Neural cell (in vitro differentiated cells): ENCODE measurements at regions not wholly inside any gene's neighbourhood (a gene's known extent, or its start where the extent isn't known, plus 50 kb on each side); places are given as distances from the start of the nearest gene placed in this dataset.
"Not testable (repeated sequence)": the region's sequence is repeated elsewhere in the genome, so short reads cannot be mapped to it uniquely, and the experiment has no call there.

Source experiments
- H2AFZ ChIP-seq: fragments of 200-600, 300-800 bp; sonication (generic), shearing (Covaris generic); 2 replicates; pipeline ENCODE4 v1.6.0; 2014; ENCODE audit warnings: low read depth, mild to moderate bottlenecking, antibody characterized with exemption, low read length, moderate library complexity
- H3F3A ChIP-seq: fragments of 200-600 bp; shearing (Covaris generic); 2 replicates; pipeline ENCODE4 v1.6.1; 2016; ENCODE audit warnings: mild to moderate bottlenecking, moderate library complexity, mixed read lengths, antibody characterized with exemption, low read length; ENCODE audit not compliant: insufficient read depth, poor library complexity, severe bottlenecking
- H3K27ac ChIP-seq: fragments of 200-600, 300-800 bp; sonication (generic), shearing (Covaris generic); 2 replicates; pipeline ENCODE4 v1.5.1; 2014; ENCODE audit warnings: mild to moderate bottlenecking, low read length, moderate library complexity
- H3K27me3 ChIP-seq: fragments of 300-800, 200-600 bp; sonication (generic), shearing (Covaris generic); 2 replicates; pipeline ENCODE4 v1.6.0; 2014; ENCODE audit warnings: mild to moderate bottlenecking, low read depth, low read length, moderate library complexity; ENCODE audit not compliant: insufficient read depth
- H3K36me3 ChIP-seq: fragments of 300-800, 200-600 bp; sonication (generic), shearing (Covaris generic); 2 replicates; pipeline ENCODE4 v1.5.1; 2014; ENCODE audit warnings: mild to moderate bottlenecking, antibody characterized with exemption, low read length, moderate library complexity; ENCODE audit not compliant: insufficient read depth
- H3K4me2 ChIP-seq: fragments of 300-800, 200-600 bp; sonication (generic), shearing (Covaris generic); 2 replicates; pipeline ENCODE4 v1.6.0; 2014; ENCODE audit warnings: mild to moderate bottlenecking, low read length
- H3K4me3 ChIP-seq: fragments of 300-800, 200-600 bp; sonication (generic), shearing (Covaris generic); 2 replicates; pipeline ENCODE4 v1.5.1; 2014; ENCODE audit warnings: mild to moderate bottlenecking, low read length, moderate library complexity
- H3K79me2 ChIP-seq: fragments of 200-600 bp; shearing (Covaris generic); replicated peaks from 2 replicates; pipeline ENCODE4 v1.6.0; 2014; ENCODE audit warnings: mild to moderate bottlenecking, low read length, moderate library complexity; ENCODE audit not compliant: insufficient read depth
- H3K9ac ChIP-seq: fragments of 300-800, 200-600 bp; sonication (generic), shearing (Covaris generic); 2 replicates; pipeline ENCODE4 v1.6.1; 2016; ENCODE audit warnings: mild to moderate bottlenecking, low read length, mixed read lengths
- H3K9me2 ChIP-seq: fragments of 200-600 bp; shearing (Covaris generic); 2 replicates; pipeline ENCODE4 v1.6.1; 2016; ENCODE audit warnings: mild to moderate bottlenecking, low read length, mixed read lengths; ENCODE audit not compliant: insufficient read depth
- H3K9me3 ChIP-seq: fragments of 200-600, 300-800 bp; sonication (generic), shearing (Covaris generic); 2 replicates; pipeline ENCODE4 v1.6.1; 2016; ENCODE audit warnings: mild to moderate bottlenecking, mixed run types, low read length, moderate library complexity, mixed read lengths
- H4K20me1 ChIP-seq: fragments of 200-600 bp; shearing (Covaris generic); 2 replicates; pipeline ENCODE4 v1.6.1; 2016; ENCODE audit warnings: mild to moderate bottlenecking, mixed run types; ENCODE audit not compliant: insufficient read depth
- EP300 ChIP-seq: fragments of 450-650 bp; conservative IDR thresholded peaks from 2 replicates; pipeline ENCODE4 v1.6.1; 2014; ENCODE audit warnings: antibody characterized with exemption, mild to moderate bottlenecking, moderate library complexity; ENCODE audit not compliant: poor library complexity, severe bottlenecking
- EZH2 ChIP-seq: fragments of 200-600, 300-800 bp; shearing (Covaris generic), sonication (generic); IDR thresholded peaks from 2 replicates; pipeline ENCODE4 v1.6.1; 2014; ENCODE audit warnings: antibody characterized with exemption, low read length, borderline replicate concordance, mild to moderate bottlenecking; ENCODE audit not compliant: insufficient read depth, poor library complexity, severe bottlenecking
- MXI1 ChIP-seq: fragments of 450-650 bp; conservative IDR thresholded peaks from 2 replicates; pipeline ENCODE4 v1.6.1; 2014; ENCODE audit warnings: antibody characterized with exemption, mild to moderate bottlenecking; ENCODE audit not compliant: poor library complexity, severe bottlenecking
- POLR2AphosphoS5 ChIP-seq: IDR thresholded peaks from 2 replicates; pipeline ENCODE4 v1.6.1; 2012
- RAD21 ChIP-seq: fragments of 450-650 bp; conservative IDR thresholded peaks from 2 replicates; pipeline ENCODE4 v1.6.1; 2014; ENCODE audit warnings: antibody characterized with exemption, mild to moderate bottlenecking, moderate library complexity
- SMC3 ChIP-seq: fragments of 450-650 bp; conservative IDR thresholded peaks from 2 replicates; pipeline ENCODE4 v1.6.1; 2014; ENCODE audit warnings: antibody characterized with exemption, mild to moderate bottlenecking, moderate library complexity; ENCODE audit not compliant: poor library complexity
- TAF1 ChIP-seq: IDR thresholded peaks from 2 replicates; pipeline ENCODE4 v1.6.1; 2012; ENCODE audit warnings: low read depth
- TF ChIP-seq, protein P1 (sequence below): fragments of 450-650 bp; IDR thresholded peaks from 2 replicates; pipeline ENCODE4 v1.5.1; 2014; ENCODE audit warnings: antibody characterized with exemption, mild to moderate bottlenecking, moderate library complexity; ENCODE audit not compliant: poor library complexity, severe bottlenecking
- TF ChIP-seq, protein P2 (sequence below): IDR thresholded peaks from 2 replicates; pipeline ENCODE4 v1.6.1; 2012; ENCODE audit warnings: borderline replicate concordance

DNA sequence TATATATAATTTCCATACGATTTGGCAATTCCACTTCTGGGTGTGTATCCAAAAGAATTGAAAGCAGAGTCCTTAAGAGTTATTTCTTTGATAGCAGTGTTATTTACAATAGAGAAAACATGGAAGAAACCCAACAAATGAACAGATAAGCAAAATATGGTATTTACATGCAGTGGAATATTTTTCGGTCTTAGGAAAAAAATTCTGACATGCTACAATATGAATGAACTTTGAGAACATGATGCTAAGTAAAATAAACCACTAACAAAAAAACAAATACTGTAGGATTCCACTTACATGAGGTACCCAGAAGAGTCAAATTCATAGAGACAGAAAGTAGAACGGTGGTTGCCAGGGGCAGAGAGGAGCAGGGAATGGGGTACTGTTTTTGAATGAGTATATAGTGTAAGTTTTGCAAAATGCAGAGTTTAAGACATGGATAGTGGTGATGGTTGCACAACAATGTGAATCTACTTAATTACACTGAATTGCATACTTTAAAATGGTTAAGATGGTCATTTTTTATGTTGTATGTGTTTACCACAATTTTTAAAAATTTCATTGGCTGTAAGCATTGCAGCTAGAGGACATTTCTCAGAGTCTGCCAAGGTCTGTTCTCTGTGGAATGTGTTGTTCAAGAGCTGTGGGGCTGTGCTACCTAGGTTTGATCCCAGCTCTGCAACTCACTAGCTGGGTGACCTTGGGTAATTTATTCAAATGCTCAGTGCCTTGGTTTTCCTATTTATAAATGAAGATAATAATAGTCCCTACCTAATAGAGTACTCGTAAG is 122.1 kb downstream of the MEX3B start:
- no peak overlapping the region for H3K4me2 ChIP-seq
- H3K9ac ChIP-seq: no peak overlapping the region
- TF ChIP-seq TAF1: no peak
- H3K27me3 ChIP-seq: no peaks in the 10 kb centered on the region
- H4K20me1 ChIP-seq: no peaks in the 10 kb centered on the region
- H2AFZ ChIP-seq: no peak overlapping the region
- no peaks in the 10 kb centered on the region for H3F3A ChIP-seq
- H3K9me3 ChIP-seq: peaks cover 10% of the 10 kb centered on the region
- H3K79me2 ChIP-seq: no peaks in the 10 kb centered on the region
- no peak overlapping the region for H3K4me3 ChIP-seq
- H3K36me3 ChIP-seq: no peaks in the 10 kb centered on the region
- H3K9me2 ChIP-seq: no peaks in the 10 kb centered on the region
- no peak overlapping the region for H3K27ac ChIP-seq

DNA sequence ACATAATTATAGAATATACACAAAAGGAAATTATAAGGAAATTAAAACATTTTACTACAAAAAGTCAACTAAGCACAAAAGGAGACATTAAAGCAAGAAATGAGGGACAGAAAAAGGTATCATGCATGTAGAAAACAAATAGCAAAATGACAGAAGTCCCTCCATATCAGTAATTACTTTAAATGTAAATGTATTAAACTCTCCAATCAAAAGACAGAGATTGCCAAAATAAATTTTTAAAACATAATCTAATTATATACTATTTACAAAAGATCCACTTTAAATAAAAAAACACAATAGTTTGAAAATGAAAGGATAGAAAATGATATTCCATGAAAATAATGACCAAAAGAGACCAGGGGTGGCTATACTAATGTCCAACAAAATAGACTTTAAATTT is 123.7 kb downstream of the MEX3B start:
- peaks cover 10% of the 10 kb centered on the region for H3K9me3 ChIP-seq
- no peaks in the 10 kb centered on the region for H3K79me2 ChIP-seq
- H3K27me3 ChIP-seq: no peaks in the 10 kb centered on the region
- H3K4me3 ChIP-seq: no peak overlapping the region
- H3K9me2 ChIP-seq: no peaks in the 10 kb centered on the region
- H4K20me1 ChIP-seq: no peaks in the 10 kb centered on the region
- no peak for TF ChIP-seq MXI1
- H3F3A ChIP-seq: no peaks in the 10 kb centered on the region
- no peak overlapping the region for H2AFZ ChIP-seq
- no peaks in the 10 kb centered on the region for H3K36me3 ChIP-seq
- no peak overlapping the region for H3K27ac ChIP-seq
- H3K9ac ChIP-seq: no peak overlapping the region
- H3K4me2 ChIP-seq: no peak overlapping the region

DNA sequence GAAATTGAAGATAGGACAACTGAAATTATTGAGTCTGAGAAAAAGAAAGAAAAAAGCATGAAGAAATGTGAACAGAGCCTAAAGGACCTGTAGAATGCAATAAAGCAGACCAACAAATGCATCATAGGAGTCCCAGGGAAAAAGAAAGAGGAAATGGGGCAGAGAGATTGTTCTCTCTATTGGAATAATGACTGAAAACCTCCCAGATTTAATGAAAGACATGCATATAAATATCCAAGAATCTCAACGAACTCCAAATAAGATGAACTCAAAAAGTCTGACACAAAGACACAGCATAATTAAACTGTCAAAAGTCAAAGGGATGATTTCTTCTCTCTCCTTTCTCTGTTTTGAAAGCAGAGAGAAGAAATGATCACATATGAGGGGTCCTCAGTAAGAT is 124.7 kb downstream of the MEX3B start:
- TF ChIP-seq EZH2 (no peak), POLR2AphosphoS5 (no peak), MXI1 (no peak), RAD21 (no peak), TAF1 (no peak), SMC3 (no peak), EP300 (no peak)
- TF ChIP-seq, protein P1, sequence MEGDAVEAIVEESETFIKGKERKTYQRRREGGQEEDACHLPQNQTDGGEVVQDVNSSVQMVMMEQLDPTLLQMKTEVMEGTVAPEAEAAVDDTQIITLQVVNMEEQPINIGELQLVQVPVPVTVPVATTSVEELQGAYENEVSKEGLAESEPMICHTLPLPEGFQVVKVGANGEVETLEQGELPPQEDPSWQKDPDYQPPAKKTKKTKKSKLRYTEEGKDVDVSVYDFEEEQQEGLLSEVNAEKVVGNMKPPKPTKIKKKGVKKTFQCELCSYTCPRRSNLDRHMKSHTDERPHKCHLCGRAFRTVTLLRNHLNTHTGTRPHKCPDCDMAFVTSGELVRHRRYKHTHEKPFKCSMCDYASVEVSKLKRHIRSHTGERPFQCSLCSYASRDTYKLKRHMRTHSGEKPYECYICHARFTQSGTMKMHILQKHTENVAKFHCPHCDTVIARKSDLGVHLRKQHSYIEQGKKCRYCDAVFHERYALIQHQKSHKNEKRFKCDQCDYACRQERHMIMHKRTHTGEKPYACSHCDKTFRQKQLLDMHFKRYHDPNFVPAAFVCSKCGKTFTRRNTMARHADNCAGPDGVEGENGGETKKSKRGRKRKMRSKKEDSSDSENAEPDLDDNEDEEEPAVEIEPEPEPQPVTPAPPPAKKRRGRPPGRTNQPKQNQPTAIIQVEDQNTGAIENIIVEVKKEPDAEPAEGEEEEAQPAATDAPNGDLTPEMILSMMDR: no peak
- TF ChIP-seq, protein P2, sequence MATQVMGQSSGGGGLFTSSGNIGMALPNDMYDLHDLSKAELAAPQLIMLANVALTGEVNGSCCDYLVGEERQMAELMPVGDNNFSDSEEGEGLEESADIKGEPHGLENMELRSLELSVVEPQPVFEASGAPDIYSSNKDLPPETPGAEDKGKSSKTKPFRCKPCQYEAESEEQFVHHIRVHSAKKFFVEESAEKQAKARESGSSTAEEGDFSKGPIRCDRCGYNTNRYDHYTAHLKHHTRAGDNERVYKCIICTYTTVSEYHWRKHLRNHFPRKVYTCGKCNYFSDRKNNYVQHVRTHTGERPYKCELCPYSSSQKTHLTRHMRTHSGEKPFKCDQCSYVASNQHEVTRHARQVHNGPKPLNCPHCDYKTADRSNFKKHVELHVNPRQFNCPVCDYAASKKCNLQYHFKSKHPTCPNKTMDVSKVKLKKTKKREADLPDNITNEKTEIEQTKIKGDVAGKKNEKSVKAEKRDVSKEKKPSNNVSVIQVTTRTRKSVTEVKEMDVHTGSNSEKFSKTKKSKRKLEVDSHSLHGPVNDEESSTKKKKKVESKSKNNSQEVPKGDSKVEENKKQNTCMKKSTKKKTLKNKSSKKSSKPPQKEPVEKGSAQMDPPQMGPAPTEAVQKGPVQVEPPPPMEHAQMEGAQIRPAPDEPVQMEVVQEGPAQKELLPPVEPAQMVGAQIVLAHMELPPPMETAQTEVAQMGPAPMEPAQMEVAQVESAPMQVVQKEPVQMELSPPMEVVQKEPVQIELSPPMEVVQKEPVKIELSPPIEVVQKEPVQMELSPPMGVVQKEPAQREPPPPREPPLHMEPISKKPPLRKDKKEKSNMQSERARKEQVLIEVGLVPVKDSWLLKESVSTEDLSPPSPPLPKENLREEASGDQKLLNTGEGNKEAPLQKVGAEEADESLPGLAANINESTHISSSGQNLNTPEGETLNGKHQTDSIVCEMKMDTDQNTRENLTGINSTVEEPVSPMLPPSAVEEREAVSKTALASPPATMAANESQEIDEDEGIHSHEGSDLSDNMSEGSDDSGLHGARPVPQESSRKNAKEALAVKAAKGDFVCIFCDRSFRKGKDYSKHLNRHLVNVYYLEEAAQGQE: no peak
- Histone ChIP-seq H3K9me2 (no peaks in the 10 kb centered on the region), H4K20me1 (no peaks in the 10 kb centered on the region), H3K9me3 (peaks cover 10% of the 10 kb centered on the region), H3K36me3 (no peaks in the 10 kb centered on the region), H3K9ac (no peak overlapping the region), H3K79me2 (no peaks in the 10 kb centered on the region), H3F3A (no peaks in the 10 kb centered on the region), H3K27me3 (no peaks in the 10 kb centered on the region), H2AFZ (no peak overlapping the region), H3K4me3 (no peak overlapping the region), H3K4me2 (no peak overlapping the region), H3K27ac (no peak overlapping the region)

DNA sequence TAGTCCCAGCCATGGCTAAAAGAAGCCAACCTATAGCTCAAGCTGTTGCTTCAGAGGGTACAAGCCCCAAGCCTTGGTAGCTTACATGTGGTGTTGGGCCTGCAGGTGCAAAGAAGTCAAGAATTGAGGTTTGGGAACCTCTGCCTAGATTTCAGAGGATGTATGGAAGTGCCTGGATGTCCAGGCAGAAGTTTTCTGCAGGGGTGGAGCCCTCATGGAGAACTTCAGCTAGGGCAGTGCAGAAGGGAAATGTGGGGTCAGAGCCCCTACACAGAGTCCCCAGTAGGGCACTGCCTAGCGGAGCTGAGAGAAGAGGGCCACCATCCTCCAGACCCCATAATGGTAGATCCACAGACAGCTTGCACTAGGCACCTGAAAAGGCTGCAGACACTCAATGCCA is 127.1 kb downstream of the MEX3B start:
- H3K4me2 ChIP-seq, H4K20me1 ChIP-seq, H3K79me2 ChIP-seq, H2AFZ ChIP-seq, H3K9me2 ChIP-seq, H3K4me3 ChIP-seq, H3K9me3 ChIP-seq, H3K9ac ChIP-seq, H3K27ac ChIP-seq, H3K27me3 ChIP-seq, H3F3A ChIP-seq, H3K36me3 ChIP-seq: not testable (repeated sequence)
